PC-9 (cell line): ENCODE measurements at regions not wholly inside any gene's neighbourhood (a gene's known extent, or its start where the extent isn't known, plus 50 kb on each side); places are given as distances from the start of the nearest gene placed in this dataset.

Source experiments
- BruUV-seq: library from RNA; stranded (reverse); fragments of 400-500 nt; replicated peaks from 2 replicates; lab custom pipeline; 2021; lab: Mats Ljungman, UMichigan
- CTCF ChIA-PET: fragments of 300-600 bp; sonication (Branson Sonifier 250); formaldehyde crosslinking; loops from one replicate; lab custom pipeline; 2022; ENCODE audit warnings: antibody characterized with exemption; lab: Charles Lee
- POLR2A ChIA-PET: fragments of 300-600 bp; sonication (Branson Sonifier 250); formaldehyde crosslinking; loops from one replicate; lab custom pipeline; 2022; ENCODE audit warnings: antibody characterized with exemption; ENCODE audit not compliant: unreplicated experiment; lab: Charles Lee
- DNase-seq, 2 experiments: peaks; one replicate each; pipeline versions ENCODE4 v3.0.0 to v3.0.0-alpha.2; 2015 to 2022; ENCODE audit warnings: mixed read lengths in 1 of 2
- H2AFZ ChIP-seq: fragments of 200-600 bp; sonication (generic); 2 replicates; pipeline ENCODE4 v1.8.1; 2017; ENCODE audit warnings: antibody characterized with exemption
- H3F3A ChIP-seq: fragments of 200-600 bp; sonication (generic); 2 replicates; pipeline ENCODE4 v1.8.1; 2017; ENCODE audit warnings: antibody characterized with exemption, mild to moderate bottlenecking, low read depth; ENCODE audit not compliant: insufficient read depth
- H3K27ac ChIP-seq: fragments of 200-600 bp; sonication (generic); 2 replicates; pipeline ENCODE4 v1.6.1; 2016; ENCODE audit warnings: mixed run types
- H3K27me3 ChIP-seq: fragments of 200-600 bp; sonication (generic); 2 replicates; pipeline ENCODE4 v1.6.1; 2016; ENCODE audit warnings: low read depth, mixed run types; ENCODE audit not compliant: insufficient read depth
- H3K36me3 ChIP-seq: fragments of 200-600 bp; sonication (generic); 2 replicates; pipeline ENCODE4 v1.6.1; 2016; ENCODE audit warnings: low read depth, mixed run types
- H3K4me1 ChIP-seq: fragments of 200-600 bp; sonication (generic); replicated peaks from 2 replicates; pipeline ENCODE4 v1.6.1; 2016; ENCODE audit warnings: mixed run types; ENCODE audit not compliant: insufficient read depth
- H3K4me2 ChIP-seq: fragments of 200-600 bp; sonication (generic); 2 replicates; pipeline ENCODE4 v1.6.1; 2017; ENCODE audit warnings: mixed run types
- H3K4me3 ChIP-seq: fragments of 200-600 bp; sonication (generic); 2 replicates; pipeline ENCODE4 v1.6.1; 2016; ENCODE audit warnings: mixed run types
- H3K79me2 ChIP-seq: fragments of 200-600 bp; sonication (generic); 2 replicates; pipeline ENCODE4 v1.6.1; 2017; ENCODE audit warnings: low read depth, mixed run types
- H3K9me2 ChIP-seq: fragments of 200-600 bp; sonication (generic); 2 replicates; pipeline ENCODE4 v1.8.1; 2017; ENCODE audit warnings: mild to moderate bottlenecking; ENCODE audit not compliant: insufficient read depth
- H3K9me3 ChIP-seq: fragments of 200-600 bp; sonication (generic); 2 replicates; pipeline ENCODE4 v1.8.1; 2016; ENCODE audit warnings: low read depth; ENCODE audit not compliant: insufficient read depth
- H4K20me1 ChIP-seq: fragments of 200-600 bp; sonication (generic); 2 replicates; pipeline ENCODE4 v1.8.1; 2017; ENCODE audit not compliant: insufficient read depth
- CTCF ChIP-seq: fragments of 200-600 bp; sonication (generic); conservative IDR thresholded peaks from 2 replicates; pipeline ENCODE4 v1.6.1; 2017; ENCODE audit warnings: mixed run types, antibody characterized with exemption, mild to moderate bottlenecking, moderate library complexity
- EZH2 ChIP-seq: fragments of 200-600 bp; sonication (generic); IDR thresholded peaks from 2 replicates; pipeline ENCODE4 v1.8.0; 2017; ENCODE audit warnings: antibody characterized with exemption, low read depth
- intact Hi-C: fragments of 100-400 bp; cut with micrococcal nuclease; formaldehyde crosslinking; loops from one replicate; pipeline ENCODE4 v1.10.0; 2022; ENCODE audit not compliant: unreplicated experiment

DNA sequence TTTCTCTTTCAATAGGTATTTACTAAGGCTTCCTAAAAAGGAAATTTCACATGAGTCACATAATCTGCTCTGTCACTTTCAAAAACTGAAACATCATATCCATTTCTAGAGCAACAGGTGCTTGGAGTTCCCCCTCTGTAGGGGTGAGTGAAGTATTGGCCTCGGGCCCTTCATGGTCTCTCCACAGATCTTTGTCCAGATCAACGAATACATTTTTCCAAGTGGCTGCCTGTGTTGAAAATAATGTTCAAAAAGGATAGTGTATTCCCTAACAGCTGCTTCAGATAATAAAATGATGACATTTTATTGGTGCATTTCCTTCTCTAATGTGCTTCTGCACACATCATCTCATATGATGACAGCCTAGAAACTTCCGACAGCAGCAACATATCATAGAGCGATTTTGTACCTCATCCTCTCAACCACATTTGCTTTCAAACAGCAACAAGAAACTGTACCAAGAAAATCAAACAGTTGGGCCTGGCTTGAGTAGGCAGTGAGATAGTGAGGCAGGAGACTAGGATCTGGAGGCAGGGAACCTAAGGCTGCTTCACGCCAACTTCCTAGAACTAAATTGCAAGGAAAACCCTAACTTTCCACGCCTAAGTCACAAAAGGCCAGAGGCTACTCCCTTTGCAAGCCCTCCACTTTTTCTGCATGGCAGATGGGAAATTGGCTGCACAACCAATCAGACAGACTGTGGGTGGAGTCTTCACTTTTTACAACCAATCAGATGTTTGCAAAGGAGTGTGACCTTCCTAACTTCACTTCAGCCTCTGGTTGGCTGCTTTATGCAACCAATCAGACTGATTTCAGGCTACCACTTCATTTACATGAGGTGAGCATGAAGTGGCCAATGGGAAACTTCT lies 340.2 kb downstream of the LRRC3B start:
- Histone ChIP-seq H3K36me3 (no peaks in the 10 kb centered on the region), H3K4me2 (no peak overlapping the region; the same call in 1 of the 2 replicates), H3K79me2 (no peaks in the 10 kb centered on the region), H2AFZ (no peak overlapping the region), H4K20me1 (no peaks in the 10 kb centered on the region), H3K27me3 (no peaks in the 10 kb centered on the region), H3F3A (no peaks in the 10 kb centered on the region), H3K9me3 (no peaks in the 10 kb centered on the region), H3K27ac (no peak overlapping the region), H3K4me1 (no peaks in the 10 kb centered on the region), H3K4me3 (no peak overlapping the region), H3K9me2 (no peaks in the 10 kb centered on the region)
- BruUV-seq: no TSS peak
- intact Hi-C loops: no loop called here
- no peak for DNase-seq
- POLR2A ChIA-PET: no interaction called here
- TF ChIP-seq EZH2 (no peak), CTCF (no peak)
- CTCF ChIA-PET: no interaction called here

- BruUV-seq: no TSS peak
- no peaks in the 10 kb centered on the region for H3K9me3 ChIP-seq
- H3F3A ChIP-seq: no peaks in the 10 kb centered on the region
- no peak overlapping the region for H3K27ac ChIP-seq
- DNase-seq: no peak
- no peak overlapping the region for H2AFZ ChIP-seq
- no peaks in the 10 kb centered on the region for H3K36me3 ChIP-seq
- no peak overlapping the region; the same call in 1 of the 2 replicates for H3K4me2 ChIP-seq
- ChIA-PET POLR2A (no interaction called here), CTCF (no interaction called here)
- no peaks in the 10 kb centered on the region for H3K79me2 ChIP-seq
- intact Hi-C loops: no loop called here
- H3K9me2 ChIP-seq: no peaks in the 10 kb centered on the region
- no peaks in the 10 kb centered on the region for H4K20me1 ChIP-seq
- H3K27me3 ChIP-seq: no peaks in the 10 kb centered on the region
- TF ChIP-seq EZH2 (no peak), CTCF (peak; percentile 50; the same call in 1 of the 2 replicates)
- no peak overlapping the region for H3K4me3 ChIP-seq
- no peaks in the 10 kb centered on the region for H3K4me1 ChIP-seq
These were observed 340.8 kb downstream of the LRRC3B start for GRCh38 chr3:26963361-26963743.

DNA sequence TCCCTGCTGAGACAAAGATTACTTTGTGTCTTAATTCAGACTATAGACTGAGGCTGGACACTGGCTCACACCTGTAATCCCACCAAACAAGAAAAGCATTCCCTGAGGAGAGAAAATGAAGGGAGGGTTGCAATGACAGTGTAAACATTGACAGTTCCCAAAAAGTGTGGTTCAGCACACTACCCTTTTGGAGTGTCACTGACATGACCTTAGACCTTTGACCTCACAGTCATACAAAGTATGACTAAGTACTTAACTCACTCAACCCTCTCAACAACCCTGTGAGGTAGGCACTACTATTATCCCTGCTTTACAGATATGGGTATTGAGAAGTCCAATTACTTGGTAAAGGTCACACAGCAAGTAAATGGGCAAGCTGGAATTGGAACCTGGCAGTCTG lies 341.7 kb downstream of the LRRC3B start:
- BruUV-seq: no TSS peak
- Histone ChIP-seq H3K9me2 (no peaks in the 10 kb centered on the region), H3K9me3 (no peaks in the 10 kb centered on the region), H3F3A (no peaks in the 10 kb centered on the region), H3K36me3 (no peaks in the 10 kb centered on the region), H4K20me1 (no peaks in the 10 kb centered on the region), H3K4me3 (no peak overlapping the region), H3K4me2 (no peak overlapping the region), H3K27me3 (no peaks in the 10 kb centered on the region), H2AFZ (no peak overlapping the region), H3K4me1 (no peaks in the 10 kb centered on the region), H3K27ac (no peak overlapping the region), H3K79me2 (no peaks in the 10 kb centered on the region)
- intact Hi-C loops: no loop called here
- DNase-seq: no peak
- ChIA-PET POLR2A (no interaction called here), CTCF (no interaction called here)
- no peak for TF ChIP-seq CTCF
- no peak for TF ChIP-seq EZH2
